Thymus (tissue), 11 donors: ENCODE measurements at regions not wholly inside any gene's neighbourhood (a gene's known extent, or its start where the extent isn't known, plus 50 kb on each side); places are given as distances from the start of the nearest gene placed in this dataset.

ENCODE experiments used
- DNase-seq, 9 donors: peaks; one replicate each; pipeline ENCODE4 v3.0.0-alpha.2; 2013; ENCODE audit warnings: low spot score in 9 of 9, low read depth in 6 of 9, missing footprints in 1 of 9
- H3K27ac ChIP-seq, 2 donors: one replicate each; pipeline ENCODE4 v1.5.1; 2013; ENCODE audit warnings: control low read depth in 1 of 2, low read depth in 1 of 2, low read length in 1 of 2, mild to moderate bottlenecking in 1 of 2, moderate library complexity in 1 of 2
- H3K27me3 ChIP-seq, 2 donors: one replicate each; pipeline ENCODE4 v1.5.1; 2013; ENCODE audit warnings: low read length in 1 of 2; ENCODE audit not compliant: control insufficient read depth in 2 of 2, insufficient read depth in 1 of 2
- H3K36me3 ChIP-seq, 2 donors: one replicate each; pipeline ENCODE4 v1.5.1; 2013; ENCODE audit warnings: low read length in 1 of 2, mild to moderate bottlenecking in 1 of 2, moderate library complexity in 1 of 2; ENCODE audit not compliant: control insufficient read depth in 2 of 2, insufficient read depth in 2 of 2
- H3K4me1 ChIP-seq, 2 donors: one replicate each; pipeline ENCODE4 v1.5.1; 2013; ENCODE audit warnings: low read length in 2 of 2; ENCODE audit not compliant: control insufficient read depth in 2 of 2, insufficient read depth in 2 of 2
- H3K4me3 ChIP-seq, 2 donors: one replicate each; pipeline ENCODE4 v1.5.1; 2013; ENCODE audit warnings: low read length in 2 of 2, control low read depth in 1 of 2, mild to moderate bottlenecking in 1 of 2
- H3K9me3 ChIP-seq, 2 donors: one replicate each; pipeline ENCODE4 v1.5.1; 2013; ENCODE audit warnings: low read length in 1 of 2, mild to moderate bottlenecking in 1 of 2; ENCODE audit not compliant: control insufficient read depth in 2 of 2, insufficient read depth in 1 of 2
- WGBS: extraction: QIAGEN DNeasy Blood & Tissue Kit; methylation state at CpG from one replicate; pipeline ENCODE4 v1.1.7; 2013; 5-methylcytosine and 5-hydroxymethylcytosine counted together
- donor health status: healthy.

- no peaks in the 10 kb centered on the region for H3K36me3 ChIP-seq
- H3K9me3 ChIP-seq, result peaks cover 0 to 15% of the 10 kb centered on the region in 2 donors
- H3K27me3 ChIP-seq, result no peaks in the 10 kb centered on the region
- WGBS, result 97% methylated on average over 1 of the region's 1 CpG
- DNase-seq, result no peak
- no peak overlapping the region for H3K27ac ChIP-seq
- no peak overlapping the region for H3K4me3 ChIP-seq
- H3K4me1 ChIP-seq, result no peaks in the 10 kb centered on the region
Measured at GRCh38 chr12:33277376-33277775, 162.2 kb downstream of the SYT10 start.

DNA sequence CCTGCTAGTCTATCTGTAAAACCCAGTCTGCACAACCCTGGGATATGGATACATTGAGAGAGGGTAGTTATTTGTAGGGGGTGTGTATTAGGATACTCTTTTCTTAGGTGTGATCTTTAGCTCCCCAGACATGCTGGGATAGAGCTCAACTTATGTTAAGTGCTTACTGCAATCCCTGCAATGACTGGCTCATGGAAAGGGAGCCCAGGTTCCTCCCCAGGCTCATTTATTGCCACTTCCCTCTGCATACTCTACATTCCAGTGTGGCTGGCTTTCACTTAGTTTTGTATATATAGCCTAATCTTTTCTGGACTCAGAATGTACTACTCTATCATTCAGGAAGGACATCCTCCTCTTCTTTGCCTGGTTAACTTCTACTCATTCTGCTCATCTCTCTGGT, 172.0 kb downstream of the SYT10 start:
- no peaks in the 10 kb centered on the region for H3K27me3 ChIP-seq
- no peaks in the 10 kb centered on the region for H3K36me3 ChIP-seq
- no peak overlapping the region for H3K4me3 ChIP-seq
- no peak overlapping the region for H3K27ac ChIP-seq
- no peaks in the 10 kb centered on the region for H3K4me1 ChIP-seq
- no peak for DNase-seq
- peaks cover 0 to 4% of the 10 kb centered on the region in 2 donors for H3K9me3 ChIP-seq

DNA sequence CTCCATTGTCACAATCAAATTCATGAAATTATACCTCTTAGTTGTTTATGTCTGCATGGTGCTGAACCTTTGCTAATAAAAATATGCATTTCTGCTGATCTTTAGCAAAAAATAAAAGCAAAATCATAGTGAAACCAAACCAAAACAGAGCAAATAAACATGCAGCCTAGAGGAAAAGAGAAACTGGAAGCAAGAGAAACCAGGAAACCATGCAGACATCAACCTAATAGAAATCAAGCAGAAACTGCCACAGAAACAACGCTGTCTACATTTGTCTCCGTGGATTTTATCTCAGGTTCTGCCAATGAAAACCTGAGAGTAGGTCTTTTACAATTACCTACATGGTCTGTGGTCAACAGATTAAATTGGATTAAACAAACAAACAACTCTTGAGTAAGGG, 173.7 kb downstream of the SYT10 start:
- H3K4me3 ChIP-seq, result no peak overlapping the region
- no peak overlapping the region for H3K27ac ChIP-seq
- no peaks in the 10 kb centered on the region for H3K4me1 ChIP-seq
- 78% methylated on average over 2 of the region's 2 CpGs for WGBS
- no peaks in the 10 kb centered on the region for H3K36me3 ChIP-seq
- DNase-seq, result no peak
- no peaks in the 10 kb centered on the region for H3K9me3 ChIP-seq
- no peaks in the 10 kb centered on the region for H3K27me3 ChIP-seq

DNA sequence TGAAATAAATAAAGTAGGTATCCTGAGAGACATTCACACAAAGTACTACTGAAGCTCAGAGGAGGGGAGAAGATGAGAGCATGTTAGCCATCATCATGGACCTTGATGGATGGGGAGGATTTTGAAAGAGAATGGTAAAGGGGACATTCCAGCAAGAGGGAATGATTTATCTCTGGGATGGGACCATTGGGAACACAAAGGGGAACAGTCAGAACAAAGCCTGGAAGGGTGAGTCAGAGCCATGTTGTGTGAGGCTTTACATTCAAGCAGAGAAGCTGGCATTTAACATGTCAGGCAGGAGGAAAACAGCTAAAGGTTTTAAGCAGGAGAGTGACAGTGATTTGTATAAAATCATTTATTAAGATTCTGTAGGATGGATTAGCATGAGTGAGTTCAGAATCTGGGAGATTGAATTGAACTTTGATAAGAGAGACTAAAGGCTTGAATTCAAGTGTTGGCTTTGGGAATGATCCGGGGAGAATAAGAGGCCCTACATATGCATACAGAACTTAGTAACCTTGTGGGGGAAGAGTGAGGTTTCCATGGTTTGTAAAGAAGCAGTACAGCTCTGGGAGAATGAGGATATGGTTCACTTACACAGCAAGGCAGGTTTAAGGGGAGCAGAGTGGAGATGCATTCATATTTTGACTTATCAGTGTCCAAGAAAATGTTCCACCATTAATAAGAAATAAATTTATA, 174.4 kb downstream of the SYT10 start:
- DNase-seq, result no peak
- 93% methylated on average over 1 of the region's 1 CpG for WGBS
- H3K9me3 ChIP-seq, result no peaks in the 10 kb centered on the region

GRCh38 chr12:33253178-33253577, 186.4 kb downstream of the SYT10 start:
- Histone ChIP-seq H3K4me3 (no peak overlapping the region), H3K9me3 (no peaks in the 10 kb centered on the region), H3K27ac (no peak overlapping the region), H3K27me3 (no peaks in the 10 kb centered on the region), H3K36me3 (no peaks in the 10 kb centered on the region), H3K4me1 (no peaks in the 10 kb centered on the region)
- 95% methylated on average over 1 of the region's 1 CpG for WGBS
- no peak for DNase-seq

More for the DNA sequence above, 174.4 kb downstream of the SYT10 start:
- Histone ChIP-seq H3K4me1 (no peaks in the 10 kb centered on the region), H3K27me3 (no peaks in the 10 kb centered on the region), H3K4me3 (no peak overlapping the region), H3K36me3 (no peaks in the 10 kb centered on the region), H3K27ac (no peak overlapping the region)

DNA sequence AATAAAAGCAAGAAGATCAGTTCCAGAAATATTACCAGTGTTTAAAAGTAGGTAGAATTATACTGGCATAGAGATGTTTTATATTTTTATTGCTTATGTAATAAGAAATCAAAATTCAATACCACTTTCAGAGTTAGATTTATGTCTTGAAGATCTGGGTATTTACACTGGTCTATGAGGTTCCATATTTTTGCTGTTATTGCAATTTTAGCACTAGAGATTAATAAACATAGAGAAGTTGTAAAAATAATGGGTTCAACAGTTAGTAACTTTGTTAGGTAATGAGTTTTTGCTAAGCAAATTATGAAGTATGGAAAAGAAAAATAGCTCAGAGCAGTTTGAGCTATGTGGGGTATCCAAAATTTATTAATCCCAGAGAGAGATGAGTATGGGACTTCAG, 188.1 kb downstream of the SYT10 start:
- Histone ChIP-seq H3K4me3 (no peak overlapping the region), H3K4me1 (no peaks in the 10 kb centered on the region), H3K9me3 (no peaks in the 10 kb centered on the region), H3K27me3 (no peaks in the 10 kb centered on the region), H3K36me3 (no peaks in the 10 kb centered on the region), H3K27ac (no peak overlapping the region)
- DNase-seq, result no peak

- Histone ChIP-seq H3K9me3 (no peaks in the 10 kb centered on the region), H3K4me3 (no peak overlapping the region), H3K27ac (no peak overlapping the region), H3K4me1 (no peaks in the 10 kb centered on the region), H3K36me3 (no peaks in the 10 kb centered on the region), H3K27me3 (no peaks in the 10 kb centered on the region)
- no peak for DNase-seq
- WGBS, result 69% methylated on average over 3 of the region's 3 CpGs
Measured at GRCh38 chr12:33248364-33248763, 191.3 kb downstream of the SYT10 start.

DNA sequence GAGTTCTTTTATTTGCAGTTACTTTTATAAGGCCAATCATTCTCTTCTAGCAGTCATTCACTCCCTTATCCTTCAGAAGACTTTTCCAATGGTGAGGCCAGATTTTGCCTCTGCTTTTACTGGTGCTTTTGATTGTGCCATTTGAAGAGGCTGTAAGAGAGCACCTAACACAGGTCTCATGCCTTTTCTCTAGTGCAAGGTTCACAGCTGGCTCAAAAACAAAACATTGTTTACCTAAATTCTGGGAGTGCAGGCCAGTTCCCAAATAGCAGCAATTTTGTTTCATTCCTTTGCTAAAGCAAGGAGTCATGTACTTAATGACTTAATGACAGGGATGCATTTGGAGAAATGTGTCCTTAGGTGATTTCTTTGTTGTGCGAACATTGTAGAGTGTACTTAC, 192.0 kb downstream of the SYT10 start:
- Histone ChIP-seq H3K27ac (no peak overlapping the region), H3K4me1 (no peaks in the 10 kb centered on the region), H3K27me3 (no peaks in the 10 kb centered on the region), H3K4me3 (no peak overlapping the region), H3K9me3 (no peaks in the 10 kb centered on the region), H3K36me3 (no peaks in the 10 kb centered on the region)
- DNase-seq, result no peak
- 98% methylated on average over 1 of the region's 1 CpG for WGBS

GRCh38 chr12:33245434-33245833, 194.2 kb downstream of the SYT10 start:
- Histone ChIP-seq H3K4me3 (no peak overlapping the region), H3K27me3 (no peaks in the 10 kb centered on the region), H3K36me3 (no peaks in the 10 kb centered on the region)

GRCh38 chr12:33226671-33227070, 212.9 kb downstream of the SYT10 start:
- no peak overlapping the region for H3K27ac ChIP-seq
- H3K9me3 ChIP-seq, result peaks cover 1 to 16% of the 10 kb centered on the region in 2 donors
- H3K27me3 ChIP-seq, result no peaks in the 10 kb centered on the region
- H3K4me1 ChIP-seq, result no peaks in the 10 kb centered on the region
- no peak overlapping the region for H3K4me3 ChIP-seq
- DNase-seq, result no peak
- no peaks in the 10 kb centered on the region for H3K36me3 ChIP-seq

More at GRCh38 chr12:33245434-33245833, 194.2 kb downstream of the SYT10 start:
- H3K9me3 ChIP-seq, result no peaks in the 10 kb centered on the region
- no peak overlapping the region for H3K27ac ChIP-seq
- DNase-seq, result no peak
- H3K4me1 ChIP-seq, result no peaks in the 10 kb centered on the region
- 74% methylated on average over 4 of the region's 4 CpGs for WGBS
